ENCODE measurements at regions not wholly inside any gene's neighbourhood (a gene's known extent, or its start where the extent isn't known, plus 50 kb on each side); places are given as distances from the start of the nearest gene placed in this dataset.

DNA sequence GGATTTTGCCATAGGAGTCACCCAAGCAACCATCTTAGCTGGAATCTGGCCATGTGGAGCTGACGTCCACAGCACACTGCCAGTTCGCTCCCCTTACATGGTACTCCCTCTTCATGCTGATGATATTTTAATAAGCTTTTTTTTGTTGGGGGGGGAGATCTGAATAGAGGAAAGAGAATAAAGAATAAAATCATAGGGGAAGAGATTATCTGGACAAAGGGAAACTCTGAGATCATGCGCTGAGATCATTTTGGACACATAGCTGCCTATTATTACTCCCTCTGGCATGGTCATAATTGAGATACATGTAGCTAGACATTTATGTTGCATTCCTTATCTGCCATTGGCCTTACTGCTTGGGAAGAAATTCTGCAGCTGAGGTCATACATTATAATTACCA, 282.7 kb downstream of the HTR7 start:
- TF ChIP-seq, protein P1, sequence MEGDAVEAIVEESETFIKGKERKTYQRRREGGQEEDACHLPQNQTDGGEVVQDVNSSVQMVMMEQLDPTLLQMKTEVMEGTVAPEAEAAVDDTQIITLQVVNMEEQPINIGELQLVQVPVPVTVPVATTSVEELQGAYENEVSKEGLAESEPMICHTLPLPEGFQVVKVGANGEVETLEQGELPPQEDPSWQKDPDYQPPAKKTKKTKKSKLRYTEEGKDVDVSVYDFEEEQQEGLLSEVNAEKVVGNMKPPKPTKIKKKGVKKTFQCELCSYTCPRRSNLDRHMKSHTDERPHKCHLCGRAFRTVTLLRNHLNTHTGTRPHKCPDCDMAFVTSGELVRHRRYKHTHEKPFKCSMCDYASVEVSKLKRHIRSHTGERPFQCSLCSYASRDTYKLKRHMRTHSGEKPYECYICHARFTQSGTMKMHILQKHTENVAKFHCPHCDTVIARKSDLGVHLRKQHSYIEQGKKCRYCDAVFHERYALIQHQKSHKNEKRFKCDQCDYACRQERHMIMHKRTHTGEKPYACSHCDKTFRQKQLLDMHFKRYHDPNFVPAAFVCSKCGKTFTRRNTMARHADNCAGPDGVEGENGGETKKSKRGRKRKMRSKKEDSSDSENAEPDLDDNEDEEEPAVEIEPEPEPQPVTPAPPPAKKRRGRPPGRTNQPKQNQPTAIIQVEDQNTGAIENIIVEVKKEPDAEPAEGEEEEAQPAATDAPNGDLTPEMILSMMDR (IDR thresholded peaks at IDR 0.05): no peak
- TF ChIP-seq POLR2A (IDR thresholded peaks at IDR 0.05): no peak
